GM12878 (cell line): ENCODE measurements at regions not wholly inside any gene's neighbourhood (a gene's known extent, or its start where the extent isn't known, plus 50 kb on each side); places are given as distances from the start of the nearest gene placed in this dataset.

ENCODE experiments used
- ASH2L ChIP-seq: fragments of 300-600, 200-600 bp; sonication (generic); IDR thresholded peaks from 2 replicates; pipeline ENCODE4 v1.6.1; 2017; ENCODE audit warnings: low read depth, mild to moderate bottlenecking, borderline replicate concordance
- BHLHE40 ChIP-seq, 2 experiments: fragments of 450-650 bp in 1 of 2; IDR thresholded peaks; 2 replicates each; pipeline ENCODE4 v1.6.1; 2011 to 2017; ENCODE audit warnings: low read depth in 2 of 2, borderline replicate concordance in 1 of 2, improper control_type of control experiment in 1 of 2, low read length in 1 of 2, mild to moderate bottlenecking in 1 of 2
- BRCA1 ChIP-seq: IDR thresholded peaks from 2 replicates; pipeline ENCODE4 v1.6.1; 2011; ENCODE audit warnings: low read depth, low read length, improper control_type of control experiment
- CUX1 ChIP-seq: IDR thresholded peaks from 2 replicates; pipeline ENCODE4 v1.6.1; 2012; ENCODE audit warnings: improper control_type of control experiment, low read depth, low read length; ENCODE audit not compliant: insufficient replicate concordance
- EGR1 ChIP-seq, 2 experiments: IDR thresholded peaks; 1 replicate in 1 of 2; 2 replicates in 1 of 2; pipeline ENCODE4 v1.6.1; 2011 to 2012; ENCODE audit warnings: low read depth in 2 of 2, low read length in 2 of 2, borderline replicate concordance in 1 of 2, mild to moderate bottlenecking in 1 of 2, moderate library complexity in 1 of 2
- GABPA ChIP-seq: IDR thresholded peaks from 2 replicates; pipeline ENCODE4 v1.6.1; 2014; ENCODE audit warnings: antibody characterized with exemption, low read depth, mild to moderate bottlenecking, inconsistent platforms
- KLF5 ChIP-seq: fragments of 450-650 bp; IDR thresholded peaks from 2 replicates; pipeline ENCODE4 v1.6.1; 2014; ENCODE audit warnings: mild to moderate bottlenecking; ENCODE audit not compliant: partially characterized antibody
- NFYA ChIP-seq: IDR thresholded peaks from 2 replicates; pipeline ENCODE4 v1.6.1; 2011; ENCODE audit warnings: low read depth, mild to moderate bottlenecking, low read length, improper control_type of control experiment, borderline replicate concordance
- PRDM15 ChIP-seq: fragments of 450-650 bp; formaldehyde crosslinking; IDR thresholded peaks from 2 replicates; pipeline ENCODE4 v1.4.0; 2020; ENCODE audit warnings: mild to moderate bottlenecking, moderate library complexity
- RELA ChIP-seq: fragments of 450-650 bp; IDR thresholded peaks from 2 replicates; pipeline ENCODE4 v1.8.0; 2014; ENCODE audit warnings: borderline replicate concordance; ENCODE audit not compliant: partially characterized antibody
- RUNX3 ChIP-seq: IDR thresholded peaks from 2 replicates; pipeline ENCODE4 v1.6.1; 2012; ENCODE audit warnings: low read length, inconsistent platforms
- SRF ChIP-seq, 2 experiments: IDR thresholded peaks; 2 replicates each; pipeline ENCODE4 v1.6.1; 2011; ENCODE audit warnings: low read depth in 2 of 2, low read length in 2 of 2, mild to moderate bottlenecking in 1 of 2, moderate library complexity in 1 of 2
- TARDBP ChIP-seq: IDR thresholded peaks from 2 replicates; pipeline ENCODE4 v1.6.1; 2016; ENCODE audit warnings: borderline replicate concordance
- TCF3 ChIP-seq: IDR thresholded peaks from 2 replicates; pipeline ENCODE4 v1.6.1; 2012; ENCODE audit warnings: low read depth, mild to moderate bottlenecking, low read length, borderline replicate concordance; ENCODE audit not compliant: insufficient read depth
- YY1 ChIP-seq: IDR thresholded peaks from 2 replicates; pipeline ENCODE4 v1.6.1; 2011; ENCODE audit warnings: low read depth, mild to moderate bottlenecking, low read length
- ZNF592 ChIP-seq: fragments of 450-650 bp; IDR thresholded peaks from 2 replicates; pipeline ENCODE4 v1.6.1; 2017; ENCODE audit warnings: mild to moderate bottlenecking, moderate library complexity

DNA sequence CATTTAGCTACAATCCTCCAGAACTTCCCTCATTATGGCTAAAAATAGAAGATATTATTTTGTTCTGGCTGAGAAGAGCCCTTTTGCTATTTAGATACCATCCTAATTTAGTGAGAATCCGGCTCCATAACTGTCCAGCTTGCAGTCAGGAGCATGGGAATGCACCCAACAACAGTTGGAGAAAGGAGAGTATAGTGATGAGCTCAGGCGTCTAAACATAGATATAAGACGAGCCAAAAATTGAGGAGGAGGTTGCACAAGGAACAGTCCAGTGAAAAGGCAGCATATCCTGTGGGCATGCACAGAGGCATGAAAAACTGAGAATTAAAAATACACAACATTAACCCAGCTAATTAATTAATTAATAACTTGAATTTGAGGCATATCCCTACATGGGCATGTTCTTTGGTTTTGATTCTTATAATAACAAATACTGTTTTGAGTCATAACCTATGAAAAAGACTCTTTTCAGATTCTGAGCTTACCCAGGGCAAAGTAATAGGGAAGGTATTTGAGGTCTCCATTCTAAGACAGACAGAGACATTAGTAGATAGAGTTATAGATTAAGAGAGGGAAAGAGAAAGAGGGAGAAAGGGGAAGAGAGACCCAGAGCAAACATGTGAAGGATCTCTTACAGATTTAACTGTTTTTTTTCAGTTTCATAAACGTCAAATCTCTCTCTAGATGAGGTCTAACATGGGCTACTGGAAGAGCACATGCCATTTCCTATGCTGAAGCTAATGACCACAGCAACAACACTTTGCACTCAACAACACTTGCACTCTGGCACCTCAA, 311.2 kb downstream of the OSR1 start (continued):
- TF ChIP-seq CUX1 (no peak), SRF (IDR thresholded peaks at IDR 0.05; ENCODE audit: low read depth in 2 of 2, low read length in 2 of 2) (no peak), RELA (no peak), GABPA (no peak), TARDBP (no peak), EGR1 (IDR thresholded peaks at IDR 0.05; ENCODE audit: borderline replicate concordance in 1 of 2, low read depth in 2 of 2, low read length in 2 of 2) (no peak), PRDM15 (no peak), BRCA1 (no peak), ZNF592 (no peak), KLF5 (no peak), NFYA (no peak), RUNX3 (no peak), YY1 (no peak), ASH2L (no peak), BHLHE40 (IDR thresholded peaks at IDR 0.05; ENCODE audit: borderline replicate concordance in 1 of 2, low read depth in 2 of 2, low read length in 1 of 2) (peak; percentile 24 to 32; a peak in 1 of 4 replicates), TCF3 (no peak)
